SHP77 treated with DMSO at 0.1 percent for 48 hours (cell line): ENCODE measurements at regions not wholly inside any gene's neighbourhood (a gene's known extent, or its start where the extent isn't known, plus 50 kb on each side); places are given as distances from the start of the nearest gene placed in this dataset.
"Not testable (repeated sequence)": the region's sequence is repeated elsewhere in the genome, so short reads cannot be mapped to it uniquely, and the experiment has no call there.

ENCODE experiments used
- DNase-seq: peaks from one replicate; lab custom pipeline; 2025; lab: John Stamatoyannopoulos, UW

- DNase-seq: no peak
These were observed 330.9 kb downstream of the TMEM121 start for GRCh38 chr14:105857220-105857825.

GRCh38 chr14:105857826-105858675, 331.7 kb downstream of the TMEM121 start:
- no peak for DNase-seq

GRCh38 chr14:105858676-105859025, 332.3 kb downstream of the TMEM121 start:
- DNase-seq: no peak

GRCh38 chr14:105859073-105859716, 332.8 kb downstream of the TMEM121 start:
- DNase-seq: not testable (repeated sequence)

GRCh38 chr14:105859717-105860614, 333.6 kb downstream of the TMEM121 start:
- DNase-seq: no peak

GRCh38 chr14:105860615-105861580, 334.5 kb downstream of the TMEM121 start:
- no peak for DNase-seq

- no peak for DNase-seq
These were observed 335.6 kb downstream of the TMEM121 start for GRCh38 chr14:105861985-105862465.

- DNase-seq: no peak
These were observed 336.3 kb downstream of the TMEM121 start for GRCh38 chr14:105862581-105863239.

GRCh38 chr14:105863296-105864108, 337.1 kb downstream of the TMEM121 start:
- DNase-seq: no peak

- DNase-seq: no peak
These were observed 337.7 kb downstream of the TMEM121 start for GRCh38 chr14:105864116-105864515.

GRCh38 chr14:105864651-105865265, 338.4 kb downstream of the TMEM121 start:
- no peak for DNase-seq

- no peak for DNase-seq
These were observed 339.0 kb downstream of the TMEM121 start for GRCh38 chr14:105865266-105865903.

- DNase-seq: no peak
These were observed 339.8 kb downstream of the TMEM121 start for GRCh38 chr14:105865904-105866840.

- no peak for DNase-seq
These were observed 340.5 kb downstream of the TMEM121 start for GRCh38 chr14:105866841-105867321.

GRCh38 chr14:105867961-105868599, 341.7 kb downstream of the TMEM121 start:
- DNase-seq: no peak

- DNase-seq: no peak
These were observed 345.2 kb downstream of the TMEM121 start for GRCh38 chr14:105871590-105871989.
